Nucleus accumbens (tissue), 56 donors: ENCODE measurements at regions not wholly inside any gene's neighbourhood (a gene's known extent, or its start where the extent isn't known, plus 50 kb on each side); places are given as distances from the start of the nearest gene placed in this dataset.

ENCODE experiments used
- DNase-seq, 56 donors: peaks; one replicate each; lab custom pipeline; 2025; lab: John Stamatoyannopoulos, UW

GRCh38 chr11:134008634-134009071, 51.9 kb upstream of the IGSF9B start:
- DNase-seq, result no peak

- DNase-seq, result no peak
Measured at GRCh38 chr11:134013518-134013917, 55.4 kb upstream of the JAM3 start.

GRCh38 chr11:134014511-134014910, 54.4 kb upstream of the JAM3 start:
- DNase-seq, result peak in 1 of 56 donors; percentile 5

- no peak for DNase-seq
Measured at GRCh38 chr11:134015556-134015955, 53.3 kb upstream of the JAM3 start.

- peak in 2 of 56 donors; percentile 29 to 39 for DNase-seq
Measured at GRCh38 chr11:134017511-134018430, 51.1 kb upstream of the JAM3 start.
